ENCODE measurements at regions not wholly inside any gene's neighbourhood (a gene's known extent, or its start where the extent isn't known, plus 50 kb on each side); places are given as distances from the start of the nearest gene placed in this dataset.

DNA sequence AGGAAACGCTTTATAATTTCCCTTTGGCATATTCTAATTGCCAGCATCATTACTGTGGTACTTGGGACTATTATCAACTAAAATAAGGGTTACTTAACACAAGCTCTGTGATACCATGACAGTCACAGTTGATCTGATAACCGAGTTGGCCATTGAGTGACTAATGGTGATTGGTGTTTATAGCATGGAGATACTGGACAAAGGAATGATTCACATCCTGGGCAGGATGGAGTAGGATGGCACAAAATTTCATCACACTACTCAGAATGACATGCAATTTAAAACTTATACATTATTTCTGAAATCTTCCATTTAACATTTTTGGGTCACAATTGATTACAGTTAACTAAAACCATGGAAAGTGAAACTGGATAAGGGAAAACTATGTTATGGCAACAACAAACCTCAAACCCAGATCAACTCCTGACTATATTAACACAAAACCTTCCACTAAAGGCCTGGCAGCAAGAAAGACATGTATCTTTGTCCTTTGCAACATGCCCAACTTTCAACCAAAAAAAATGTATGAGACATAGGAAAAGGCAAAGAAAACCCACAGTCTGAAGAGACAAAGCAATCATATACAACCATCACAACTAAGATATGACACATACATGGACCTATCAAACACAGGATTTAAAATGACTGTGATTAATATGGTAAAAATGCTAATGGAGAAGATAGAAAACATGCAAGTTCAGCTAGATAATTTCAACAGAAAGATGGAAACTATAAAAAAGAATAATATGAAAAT lies 208.5 kb upstream of the NRP1 start:
- no peak for DNase-seq (ENCODE audit: low read depth)

DNA sequence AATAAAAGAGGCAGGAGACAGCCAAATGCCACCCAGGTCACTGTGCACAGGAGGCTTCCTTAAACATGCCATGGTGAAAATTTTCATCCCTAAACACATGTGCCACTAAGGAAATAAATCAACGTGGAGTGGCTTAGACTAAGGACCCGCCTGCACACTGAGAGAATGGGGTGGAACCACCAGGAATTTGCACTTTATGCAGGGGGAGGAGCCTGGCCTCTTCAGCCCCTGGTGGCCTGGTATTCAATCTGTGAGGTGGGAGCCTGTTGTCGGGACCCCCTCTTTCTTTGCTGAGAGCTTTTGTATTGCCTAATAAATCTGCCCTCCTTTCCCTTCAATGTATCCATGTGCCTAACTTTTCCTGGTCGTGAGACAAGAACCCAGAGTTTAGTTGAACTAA lies 204.6 kb upstream of the NRP1 start:
- DNase-seq (ENCODE audit: low read depth), result no peak

DNA sequence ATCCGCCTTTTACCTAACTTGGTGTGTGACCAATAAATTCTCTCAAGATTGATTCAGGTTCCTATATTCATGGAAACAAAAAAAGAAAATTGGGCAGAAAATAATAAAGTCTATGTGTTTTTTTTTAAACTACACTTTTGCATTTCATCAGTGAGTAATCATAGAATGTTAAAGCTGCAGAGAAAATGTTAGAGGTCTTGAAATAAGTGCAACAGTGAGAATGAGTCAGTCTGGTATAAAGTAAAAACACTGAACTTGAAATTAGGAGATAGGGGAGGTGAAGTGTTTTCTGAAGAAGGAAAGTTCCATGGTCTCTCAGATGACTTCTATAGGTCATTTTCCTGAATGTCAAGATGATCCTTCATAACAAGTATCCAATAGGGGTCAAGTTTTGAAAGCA lies 202.6 kb upstream of the NRP1 start:
- no peak for DNase-seq (ENCODE audit: low read depth)

DNA sequence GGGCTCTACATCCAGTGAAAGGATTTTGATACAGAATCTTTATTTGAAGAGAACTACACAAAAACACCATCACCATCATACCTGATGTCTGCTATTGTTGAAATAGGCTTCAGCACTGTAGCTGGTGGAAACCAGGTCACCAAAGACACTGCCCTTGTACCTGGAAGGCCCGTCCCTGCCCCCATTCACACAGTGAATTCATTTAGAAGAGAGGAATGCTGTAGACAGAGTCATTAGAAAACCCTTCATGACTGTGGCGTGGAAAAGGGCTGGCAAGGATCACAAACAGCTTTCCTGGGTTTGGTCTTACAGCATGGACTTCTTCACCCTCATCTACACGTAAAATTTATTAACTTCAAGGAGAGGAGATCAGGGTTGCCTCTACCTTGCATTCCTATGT lies 202.0 kb upstream of the NRP1 start:
- no peak for DNase-seq (ENCODE audit: low read depth)

DNA sequence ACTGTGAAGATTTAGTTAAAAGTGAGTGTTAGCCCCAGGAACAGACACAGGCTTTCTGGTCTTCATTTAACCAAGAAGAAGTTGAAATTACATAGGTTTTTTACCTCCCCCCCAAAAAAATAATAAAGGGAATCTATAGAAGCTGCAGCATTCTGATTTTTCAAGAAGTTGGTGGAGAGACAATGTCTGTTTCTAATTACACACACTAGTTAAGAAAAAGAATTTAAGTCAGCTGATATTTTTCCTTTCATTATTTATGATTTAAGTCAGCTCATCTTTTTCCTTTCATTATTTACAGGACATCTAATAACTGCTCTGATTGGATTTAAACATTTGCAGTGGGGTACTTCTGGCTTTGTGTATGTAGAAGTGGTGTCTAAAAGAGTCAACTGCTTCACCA lies 201.4 kb upstream of the NRP1 start:
- DNase-seq (ENCODE audit: low read depth), result no peak

DNA sequence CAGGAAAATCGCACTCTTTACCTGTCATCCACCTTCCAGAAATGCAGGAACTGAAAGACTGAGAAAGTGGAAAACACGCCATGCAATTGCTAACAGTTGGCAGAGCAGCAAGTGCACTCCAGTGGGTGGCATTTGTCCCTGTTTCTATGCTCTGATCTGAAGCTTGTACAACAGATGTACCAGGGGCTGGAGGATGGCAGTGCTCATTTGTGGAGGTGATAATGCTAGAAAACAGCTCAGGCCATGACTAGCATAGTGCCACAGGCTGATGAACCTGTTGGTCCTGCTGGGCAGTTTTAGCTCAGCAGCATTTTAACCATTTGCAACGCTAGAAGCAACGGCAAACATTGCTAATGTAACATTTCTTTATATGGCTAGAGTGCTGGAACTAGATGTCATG lies 199.9 kb upstream of the NRP1 start:
- no peak for DNase-seq (ENCODE audit: low read depth)

DNA sequence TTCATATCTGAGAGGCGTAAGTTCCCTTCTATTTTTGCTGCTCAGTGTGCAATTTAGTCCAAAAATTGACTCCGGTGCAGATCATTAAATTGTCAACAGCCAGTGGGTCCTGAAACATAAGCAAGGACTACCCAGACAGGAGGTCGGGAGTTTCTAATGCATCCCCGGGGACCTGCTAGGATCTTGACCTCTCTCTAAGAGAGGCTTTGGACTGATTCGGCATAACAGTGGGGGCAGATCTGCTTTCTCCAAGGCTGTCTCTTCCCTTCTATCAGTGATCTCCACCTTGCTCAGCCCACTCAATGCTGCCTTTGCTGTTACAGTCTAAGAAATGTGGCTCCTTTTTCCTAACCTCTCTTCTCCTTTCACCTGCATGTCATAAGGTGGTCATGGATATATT lies 199.1 kb upstream of the NRP1 start:
- no peak for DNase-seq (ENCODE audit: low read depth)

DNA sequence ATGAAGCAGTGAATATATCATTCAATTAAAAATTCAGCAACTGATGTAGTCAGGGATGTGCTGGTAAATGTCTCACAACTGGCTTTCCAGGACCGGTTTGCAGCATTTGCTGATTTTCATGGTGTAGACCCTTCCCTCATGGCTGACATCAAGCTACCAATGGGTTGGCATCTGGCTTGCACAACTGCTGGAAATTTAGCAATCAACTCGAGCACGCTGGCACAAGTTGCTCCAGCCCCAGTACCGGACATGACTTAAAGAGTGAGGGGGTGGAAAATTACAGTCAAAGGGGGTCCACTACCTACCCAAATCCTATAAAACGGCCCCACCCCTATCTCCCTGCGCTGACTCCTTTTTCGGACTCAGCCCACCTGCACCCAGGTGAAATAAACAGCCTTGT lies 198.4 kb upstream of the NRP1 start:
- no peak for DNase-seq (ENCODE audit: low read depth)

DNA sequence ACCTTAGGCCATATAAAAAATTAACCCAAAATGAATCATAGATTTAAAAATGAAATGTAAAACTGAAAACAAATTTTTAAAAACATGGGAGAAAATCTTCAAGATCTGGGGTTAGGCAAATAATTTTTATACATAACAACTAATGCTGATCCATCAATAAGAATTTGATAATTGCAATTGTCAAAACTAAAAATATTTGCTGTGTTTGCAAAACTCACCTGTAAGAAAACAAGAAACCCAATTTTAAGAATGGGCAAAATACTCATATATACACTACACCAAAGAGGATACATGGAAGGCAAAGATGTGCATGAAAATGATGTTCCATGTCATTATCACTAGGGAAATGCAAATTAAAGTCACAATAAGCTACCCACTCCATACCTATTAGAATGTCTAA lies 194.8 kb upstream of the NRP1 start:
- DNase-seq (ENCODE audit: low read depth), result no peak

DNA sequence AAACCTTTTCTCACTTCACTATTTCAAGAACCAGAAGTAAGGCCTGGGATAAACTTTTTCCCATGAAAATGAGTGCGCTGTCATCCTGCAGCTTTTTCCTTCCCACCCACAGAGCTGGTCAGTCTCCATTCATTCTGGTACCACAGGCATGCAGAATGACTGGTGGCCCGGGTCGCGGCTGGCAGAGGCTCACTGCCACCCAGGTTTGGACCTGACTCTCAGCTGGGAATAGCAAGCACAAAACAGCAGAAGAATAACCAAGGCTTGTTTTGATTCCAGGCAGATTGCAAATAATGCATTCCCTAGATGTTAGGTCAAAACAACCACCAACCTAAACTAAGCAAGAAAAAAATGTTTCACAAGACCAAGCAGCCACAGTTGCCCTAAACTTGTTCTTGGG lies 190.5 kb upstream of the NRP1 start:
- DNase-seq (ENCODE audit: low read depth), result no peak

DNA sequence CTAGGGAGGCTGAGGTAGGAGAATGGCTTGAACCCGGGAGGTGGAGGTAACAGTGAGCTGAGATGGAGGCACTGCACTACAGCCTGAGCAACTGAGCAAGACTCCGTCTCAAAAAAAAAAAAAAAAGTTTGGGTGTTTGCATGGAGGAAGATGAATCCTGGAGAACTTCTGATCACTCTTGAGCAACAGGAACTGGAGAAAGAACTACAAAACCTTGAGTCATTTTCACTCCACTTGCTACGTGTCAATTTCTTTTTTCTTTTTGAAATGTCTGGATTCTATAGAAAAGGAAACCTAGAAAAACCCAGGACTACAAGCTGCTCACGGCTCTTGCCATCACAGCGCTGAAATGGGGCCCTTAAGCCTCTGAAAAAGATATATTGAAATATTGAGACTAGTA lies 189.6 kb upstream of the NRP1 start:
- DNase-seq (ENCODE audit: low read depth), result no peak

DNA sequence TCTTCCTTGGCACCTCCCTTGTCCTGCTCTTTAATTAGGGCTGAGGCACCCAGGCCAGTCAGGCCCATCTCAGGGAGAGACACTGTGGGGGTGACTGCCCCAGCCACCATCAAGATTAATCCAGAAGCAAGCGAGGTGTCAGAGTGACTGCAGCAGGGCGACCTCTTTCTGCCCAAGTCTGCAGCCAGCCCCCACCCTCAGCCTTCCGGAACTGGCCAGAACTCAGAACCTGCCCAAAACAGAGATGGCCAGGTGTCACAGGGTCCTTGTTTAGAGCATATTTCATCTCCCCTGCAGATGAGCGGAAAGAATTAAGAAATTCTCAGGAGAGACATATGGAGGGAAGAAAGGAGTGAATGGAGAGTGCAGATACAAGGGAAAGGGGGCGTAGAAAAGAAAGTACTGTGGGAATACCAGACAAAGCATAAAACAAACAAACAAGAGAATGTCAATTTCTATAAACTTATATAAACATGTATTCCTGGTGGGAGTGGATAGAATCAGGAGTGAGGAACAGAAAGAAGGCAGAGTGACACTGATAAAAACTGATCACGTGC lies 188.8 kb upstream of the NRP1 start:
- DNase-seq (ENCODE audit: low read depth), result no peak

DNA sequence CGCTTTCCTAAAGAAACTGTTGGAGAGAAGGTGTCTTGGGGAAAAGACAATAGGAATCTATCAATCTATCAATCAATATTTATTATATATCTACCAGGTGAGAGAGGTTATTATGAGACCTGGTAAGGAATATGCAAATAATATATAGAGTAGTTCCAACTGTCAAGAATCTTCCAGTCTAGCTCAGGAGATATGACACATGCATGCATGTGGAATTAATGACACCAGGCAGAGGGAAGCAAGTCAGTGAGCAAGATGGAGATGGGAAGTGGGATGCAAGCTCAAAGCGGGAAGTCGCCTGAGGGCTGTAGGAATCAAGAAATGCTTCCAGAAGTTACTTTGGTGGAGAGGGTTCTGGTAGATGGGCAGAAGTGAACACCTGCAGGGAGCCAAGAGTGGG lies 187.4 kb upstream of the NRP1 start:
- no peak for DNase-seq (ENCODE audit: low read depth)

DNA sequence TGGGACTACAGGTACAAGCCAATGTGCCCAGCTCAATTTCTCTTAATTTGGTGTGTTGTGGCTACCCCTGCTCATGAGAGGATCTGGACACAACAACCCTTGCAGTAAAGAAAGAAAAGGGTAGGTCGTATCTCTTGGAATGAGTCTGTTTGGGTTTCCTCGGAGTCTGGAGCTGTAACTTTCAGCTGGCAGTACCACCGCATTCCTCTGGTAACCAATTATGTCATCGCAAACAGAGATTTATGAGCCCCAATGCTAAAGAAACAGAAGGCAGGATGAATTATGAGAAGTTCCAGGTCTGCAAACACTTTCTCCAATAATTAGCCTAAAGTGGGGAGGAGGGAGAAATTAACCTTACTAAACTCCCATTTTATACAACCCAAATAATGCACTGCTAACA lies 186.6 kb upstream of the NRP1 start:
- no peak for DNase-seq (ENCODE audit: low read depth)

DNA sequence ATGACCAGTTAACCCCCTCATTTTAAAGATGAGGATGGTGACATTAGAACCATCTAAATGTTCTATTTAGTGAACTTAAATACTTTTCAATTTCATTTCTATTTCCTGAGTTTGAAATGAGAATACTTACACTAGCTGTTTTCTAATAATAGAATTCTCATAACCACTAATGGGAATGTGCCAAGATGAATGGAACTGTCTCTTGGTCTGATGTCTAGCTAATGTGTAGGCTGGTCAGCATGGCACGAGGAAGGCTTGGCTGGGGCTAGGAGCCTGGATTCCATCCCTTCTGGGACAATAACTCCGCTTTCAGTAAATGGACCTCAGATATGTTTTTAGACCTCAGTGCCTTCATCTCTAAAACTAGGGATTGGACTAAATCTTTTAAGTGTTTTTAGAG lies 185.8 kb upstream of the NRP1 start:
- no peak for DNase-seq (ENCODE audit: low read depth)

DNA sequence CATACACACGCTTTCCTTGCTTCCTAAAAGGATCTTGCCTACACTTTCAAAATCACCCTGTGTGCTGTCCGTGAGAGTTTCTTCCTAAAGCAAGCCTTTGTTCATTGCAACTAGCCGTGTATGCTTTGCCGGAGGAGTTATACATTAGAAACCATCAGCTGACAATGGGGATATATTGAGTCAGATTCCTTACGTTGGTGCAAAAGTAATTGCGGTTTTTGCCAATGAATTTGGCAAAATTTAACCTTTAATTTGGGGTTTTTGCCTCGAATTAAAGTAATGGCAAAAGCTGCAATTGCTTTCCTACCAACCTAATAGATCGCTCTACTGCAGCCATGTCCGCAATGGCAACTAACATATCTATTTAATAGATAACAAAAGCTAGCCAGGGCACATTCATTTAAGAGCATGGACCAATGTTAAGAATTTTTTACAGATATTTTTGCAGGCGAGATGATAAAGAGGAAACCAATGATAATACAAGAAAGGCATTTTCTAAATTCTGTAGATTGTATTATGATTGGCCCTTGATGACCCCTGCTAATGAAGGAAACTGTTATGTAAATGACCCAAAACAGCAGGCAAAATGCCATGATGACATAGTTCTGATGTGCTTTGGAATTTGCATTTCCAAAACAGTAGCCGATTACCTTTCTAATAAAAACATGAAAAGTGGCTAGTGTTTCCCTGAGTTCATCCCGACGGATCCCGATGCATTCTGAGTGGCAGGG lies 184.8 kb upstream of the NRP1 start:
- DNase-seq (ENCODE audit: low read depth), result no peak

DNA sequence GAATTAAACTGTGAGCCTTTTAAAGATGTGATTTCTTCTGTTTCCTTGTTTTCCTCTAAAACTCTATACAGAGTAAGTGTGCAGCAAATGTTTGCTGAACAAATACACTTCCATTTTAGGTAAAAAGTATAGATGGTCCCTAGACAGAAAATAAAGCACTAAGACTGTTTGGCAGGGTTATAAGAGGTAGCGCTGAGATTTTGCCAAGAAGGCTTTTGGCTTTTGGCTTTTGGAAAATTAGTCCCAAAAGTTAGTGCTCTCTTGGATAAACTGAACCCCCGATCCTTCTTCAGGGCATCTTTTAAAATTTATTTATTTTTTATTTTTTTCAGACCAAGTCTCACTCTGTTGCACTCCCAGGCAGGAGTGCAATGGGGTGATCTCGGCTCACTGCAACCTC lies 175.7 kb upstream of the NRP1 start:
- DNase-seq (ENCODE audit: low read depth), result no peak

DNA sequence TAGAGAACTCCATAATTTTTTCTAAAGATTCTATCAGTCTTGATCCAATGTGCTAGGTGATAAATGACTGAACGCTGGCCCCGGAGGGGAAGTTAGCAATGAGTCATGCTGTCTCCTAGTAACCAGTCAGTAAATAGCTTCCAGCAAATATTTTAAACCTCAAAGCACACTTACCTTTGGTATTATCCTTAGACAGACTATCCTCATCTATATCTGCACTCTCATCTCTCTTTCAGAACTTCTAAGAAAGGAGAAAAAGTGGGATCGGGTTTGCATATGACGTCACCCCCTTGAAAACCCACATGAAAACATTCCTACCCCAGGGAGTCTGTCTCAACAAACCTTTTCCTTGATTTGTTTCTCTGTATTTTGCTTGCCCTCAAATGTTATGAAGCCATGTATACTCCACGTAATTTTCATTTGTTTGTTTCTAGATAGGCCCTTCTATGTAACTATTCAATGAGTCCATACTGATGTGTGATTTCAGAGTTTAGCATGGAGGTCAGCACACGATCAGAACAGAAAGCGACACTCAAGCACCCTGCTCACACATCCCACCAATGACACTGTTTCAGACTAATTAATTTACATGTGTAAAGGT lies 174.9 kb upstream of the NRP1 start:
- DNase-seq (ENCODE audit: low read depth), result peak; percentile 11

DNA sequence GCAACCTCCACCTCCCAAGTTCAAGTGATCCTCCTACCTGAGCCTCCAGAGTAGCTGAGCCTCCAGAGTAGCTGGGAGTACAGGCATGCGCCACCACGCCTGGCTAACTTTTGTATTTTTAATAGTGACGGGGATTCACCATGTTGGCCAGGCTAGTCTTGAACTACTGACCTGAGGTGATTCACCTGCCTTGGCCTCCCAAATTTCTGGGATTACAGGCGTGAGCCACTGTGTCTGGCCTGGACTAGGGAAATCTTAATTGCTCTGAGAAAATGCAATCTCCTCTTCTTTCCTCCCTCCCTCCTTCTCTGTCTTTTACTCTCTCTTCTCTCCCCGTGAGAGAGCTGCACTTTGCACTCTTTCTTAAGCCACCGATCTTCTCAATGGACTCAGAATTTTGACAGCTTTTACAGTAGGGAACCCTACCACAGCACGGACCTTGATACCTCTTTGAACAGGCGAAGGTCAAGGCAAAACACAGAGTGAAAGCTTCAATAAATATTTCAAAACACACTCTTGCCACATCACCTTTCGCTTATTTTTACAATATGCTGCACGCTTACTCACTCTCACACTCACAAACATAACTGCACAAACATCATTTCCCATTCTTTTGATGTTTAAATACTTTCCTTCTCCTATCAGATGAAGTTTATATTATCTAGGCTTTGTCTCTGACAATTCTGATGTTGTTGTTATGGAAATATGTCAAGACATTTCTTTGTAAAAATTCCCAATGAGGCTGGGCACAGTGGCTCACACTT lies 173.4 kb upstream of the NRP1 start:
- DNase-seq (ENCODE audit: low read depth), result no peak

DNA sequence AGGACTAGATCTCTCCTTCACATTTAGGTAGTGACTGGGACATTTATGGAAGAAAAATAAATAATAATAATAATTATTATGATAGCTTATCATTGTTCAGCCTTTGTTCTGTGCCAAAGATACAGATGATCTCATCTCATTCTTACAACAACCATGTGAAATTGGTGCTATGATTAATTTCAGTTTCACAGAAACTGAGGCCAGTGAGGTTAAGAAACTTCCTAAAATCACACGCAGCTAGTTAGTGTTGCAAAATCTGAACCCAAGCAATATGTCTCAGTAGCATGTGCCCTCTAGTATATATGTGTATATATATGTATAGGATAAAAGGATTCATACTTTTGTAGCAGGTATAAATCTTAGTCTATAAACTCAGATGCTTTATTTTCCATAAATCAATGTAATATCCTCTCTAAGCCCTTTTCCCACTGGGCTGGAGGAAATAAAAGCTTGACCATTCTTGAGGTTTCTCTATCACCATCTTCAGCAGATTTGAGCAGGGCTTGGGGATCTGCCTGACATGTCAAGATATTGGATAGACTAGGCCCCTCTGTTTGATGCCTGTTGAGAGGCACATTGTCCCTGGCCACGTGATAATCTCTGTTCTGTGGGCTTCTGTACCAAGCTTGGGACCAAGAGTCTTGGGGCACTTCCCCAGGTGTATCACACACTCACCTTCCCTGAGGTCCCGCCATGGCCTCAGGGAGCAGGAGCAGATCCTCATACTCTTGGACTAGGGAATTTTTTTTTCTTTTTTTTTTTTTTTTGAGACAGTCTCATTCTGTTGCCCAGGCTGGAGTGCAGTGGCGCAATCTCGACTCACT lies 172.6 kb upstream of the NRP1 start:
- no peak for DNase-seq (ENCODE audit: low read depth)

DNA sequence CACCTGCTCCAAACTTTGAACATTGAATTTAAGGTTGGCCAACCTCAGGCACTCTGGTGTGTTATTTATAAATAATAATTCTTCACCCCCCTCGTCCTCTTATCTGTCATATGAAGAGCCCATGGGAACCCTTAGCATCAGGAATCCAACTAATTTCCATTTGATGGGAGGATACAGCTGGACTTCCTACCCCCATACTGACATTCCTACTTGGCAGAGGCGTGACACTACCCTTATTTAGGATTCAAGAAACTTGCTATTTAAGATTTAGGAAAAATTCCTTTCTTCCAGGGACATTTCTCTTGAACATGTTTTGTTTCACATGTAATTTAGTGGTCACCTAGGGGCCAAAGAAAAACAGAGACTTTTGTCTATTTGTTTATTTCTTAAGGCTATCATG lies 171.9 kb upstream of the NRP1 start:
- no peak for DNase-seq (ENCODE audit: low read depth)

DNA sequence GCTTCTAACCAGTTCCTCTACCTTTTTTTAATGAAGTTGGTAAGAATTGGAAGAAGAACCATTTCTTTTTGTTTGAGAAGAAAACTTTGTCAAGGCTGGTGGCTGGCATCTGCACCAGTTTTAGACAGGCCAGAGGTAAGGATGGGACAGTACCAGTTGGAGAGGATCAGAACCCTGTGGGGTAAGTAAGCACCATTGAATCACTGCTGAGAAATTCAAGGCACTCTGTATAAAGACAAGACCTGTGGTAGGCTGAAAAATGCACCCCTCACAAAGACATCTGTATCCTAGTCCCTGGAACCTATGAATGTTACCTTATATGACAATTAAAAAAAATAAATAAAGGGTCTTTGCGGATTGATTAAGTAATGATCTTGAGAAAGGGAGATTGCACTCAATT lies 166.7 kb upstream of the NRP1 start:
- no peak for DNase-seq (ENCODE audit: low read depth)
